ENCODE measurements at regions not wholly inside any gene's neighbourhood (a gene's known extent, or its start where the extent isn't known, plus 50 kb on each side); places are given as distances from the start of the nearest gene placed in this dataset.

GRCh38 chr9:13383855-13384254 is 104.4 kb upstream of the MPDZ start:
- no TSS peak for BruUV-seq (replicated peaks)
- FAIRE-seq (no peak), DNase-seq (ENCODE audit: low spot score) (no peak), ATAC-seq (no peak)
- Histone ChIP-seq H3K4me2 (ENCODE audit: low read depth, low read length) (no peak overlapping the region), H3K4me1 (ENCODE audit: insufficient read depth, low read length) (no peaks in the 10 kb centered on the region), H3K27ac (ENCODE audit: extremely low read length, insufficient read depth, low read length) (no peak overlapping the region), H3K27me3 (ENCODE audit: control insufficient read depth in 1 of 2, insufficient read depth in 2 of 2, low read length in 2 of 2) (no peaks in the 10 kb centered on the region), H2AFZ (ENCODE audit: low read length) (no peak overlapping the region), H3K9me3 (ENCODE audit: low read length) (no peaks in the 10 kb centered on the region), H3K79me2 (ENCODE audit: insufficient read depth, low read length) (no peaks in the 10 kb centered on the region), H3K4me3 (replicated peaks in 1 of 3; ENCODE audit: insufficient read depth in 1 of 3, low read depth in 2 of 3, low read length in 3 of 3) (no peak overlapping the region), H3K9ac (ENCODE audit: insufficient read depth, low read depth, low read length) (no peak overlapping the region), H4K20me1 (ENCODE audit: insufficient read depth, low read length) (no peaks in the 10 kb centered on the region), H3K36me3 (replicated peaks in 1 of 2; ENCODE audit: control insufficient read depth in 1 of 2, insufficient read depth in 2 of 2, low read length in 2 of 2) (no peaks in the 10 kb centered on the region)
- in situ Hi-C loops (cut with HindIII; ENCODE audit: extremely low pct_ligation_motif_present, low pct_unique_long_range_greater_than_20kb) = no loop called here
- WGBS (ENCODE audit: low lambda C conversion rate) = 55% methylated on average over 1 of the region's 1 CpG
- CTCF ChIA-PET (ENCODE audit: low intra/inter-chr PET ratio, low total read pairs) = no interaction called here
- TF ChIP-seq ZNF280D (CRISPR knock-in tag; IDR thresholded peaks at IDR 0.05) (no peak), ZNF615 (CRISPR knock-in tag; IDR thresholded peaks at IDR 0.05; ENCODE audit: borderline replicate concordance) (no peak), JUN (CRISPR knock-in tag; IDR thresholded peaks at IDR 0.05) (no peak), ZNF564 (CRISPR knock-in tag; IDR thresholded peaks at IDR 0.05) (no peak), ZNF567 (CRISPR knock-in tag; IDR thresholded peaks at IDR 0.05; ENCODE audit: borderline replicate concordance) (no peak), ESRRA (CRISPR knock-in tag; IDR thresholded peaks at IDR 0.05; ENCODE audit: low read depth) (no peak), NFYB (CRISPR knock-in tag; IDR thresholded peaks at IDR 0.05) (no peak), ZNF724P (CRISPR knock-in tag; IDR thresholded peaks at IDR 0.05; ENCODE audit: borderline replicate concordance) (no peak), ZNF207 (IDR thresholded peaks at IDR 0.05; ENCODE audit: borderline replicate concordance) (no peak), PHB2 (IDR thresholded peaks at IDR 0.05; ENCODE audit: partially characterized antibody) (no peak), ZNF460 (CRISPR knock-in tag; IDR thresholded peaks at IDR 0.05; ENCODE audit: borderline replicate concordance) (no peak), MED13 (CRISPR knock-in tag; IDR thresholded peaks at IDR 0.05) (no peak), ZNF20 (CRISPR knock-in tag; IDR thresholded peaks at IDR 0.05) (no peak), ZNF737 (CRISPR knock-in tag; IDR thresholded peaks at IDR 0.05; ENCODE audit: borderline replicate concordance) (no peak), TBX3 (IDR thresholded peaks at IDR 0.05; ENCODE audit: borderline replicate concordance) (no peak), PLSCR1 (CRISPR knock-in tag; IDR thresholded peaks at IDR 0.05; ENCODE audit: borderline replicate concordance) (no peak), DPF2 (CRISPR knock-in tag; IDR thresholded peaks at IDR 0.05; ENCODE audit: borderline replicate concordance, low read depth) (no peak), ZBTB38 (CRISPR knock-in tag; IDR thresholded peaks at IDR 0.05) (no peak)
- TF ChIP-seq, protein P1, sequence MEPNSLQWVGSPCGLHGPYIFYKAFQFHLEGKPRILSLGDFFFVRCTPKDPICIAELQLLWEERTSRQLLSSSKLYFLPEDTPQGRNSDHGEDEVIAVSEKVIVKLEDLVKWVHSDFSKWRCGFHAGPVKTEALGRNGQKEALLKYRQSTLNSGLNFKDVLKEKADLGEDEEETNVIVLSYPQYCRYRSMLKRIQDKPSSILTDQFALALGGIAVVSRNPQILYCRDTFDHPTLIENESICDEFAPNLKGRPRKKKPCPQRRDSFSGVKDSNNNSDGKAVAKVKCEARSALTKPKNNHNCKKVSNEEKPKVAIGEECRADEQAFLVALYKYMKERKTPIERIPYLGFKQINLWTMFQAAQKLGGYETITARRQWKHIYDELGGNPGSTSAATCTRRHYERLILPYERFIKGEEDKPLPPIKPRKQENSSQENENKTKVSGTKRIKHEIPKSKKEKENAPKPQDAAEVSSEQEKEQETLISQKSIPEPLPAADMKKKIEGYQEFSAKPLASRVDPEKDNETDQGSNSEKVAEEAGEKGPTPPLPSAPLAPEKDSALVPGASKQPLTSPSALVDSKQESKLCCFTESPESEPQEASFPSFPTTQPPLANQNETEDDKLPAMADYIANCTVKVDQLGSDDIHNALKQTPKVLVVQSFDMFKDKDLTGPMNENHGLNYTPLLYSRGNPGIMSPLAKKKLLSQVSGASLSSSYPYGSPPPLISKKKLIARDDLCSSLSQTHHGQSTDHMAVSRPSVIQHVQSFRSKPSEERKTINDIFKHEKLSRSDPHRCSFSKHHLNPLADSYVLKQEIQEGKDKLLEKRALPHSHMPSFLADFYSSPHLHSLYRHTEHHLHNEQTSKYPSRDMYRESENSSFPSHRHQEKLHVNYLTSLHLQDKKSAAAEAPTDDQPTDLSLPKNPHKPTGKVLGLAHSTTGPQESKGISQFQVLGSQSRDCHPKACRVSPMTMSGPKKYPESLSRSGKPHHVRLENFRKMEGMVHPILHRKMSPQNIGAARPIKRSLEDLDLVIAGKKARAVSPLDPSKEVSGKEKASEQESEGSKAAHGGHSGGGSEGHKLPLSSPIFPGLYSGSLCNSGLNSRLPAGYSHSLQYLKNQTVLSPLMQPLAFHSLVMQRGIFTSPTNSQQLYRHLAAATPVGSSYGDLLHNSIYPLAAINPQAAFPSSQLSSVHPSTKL (CRISPR knock-in tag; IDR thresholded peaks at IDR 0.05) = no peak
- intact Hi-C loops (cut with micrococcal nuclease; ENCODE audit: unreplicated experiment) = no loop called here
- POLR2A ChIA-PET = no interaction called here
